ENCODE measurements at regions not wholly inside any gene's neighbourhood (a gene's known extent, or its start where the extent isn't known, plus 50 kb on each side); places are given as distances from the start of the nearest gene placed in this dataset.

- no peak for TF ChIP-seq EZH2 (IDR thresholded peaks at IDR 0.05; ENCODE audit: insufficient read depth, poor library complexity, severe bottlenecking)
- no peak for TF ChIP-seq EZH2phosphoT487 (IDR thresholded peaks at IDR 0.05; ENCODE audit: insufficient read depth, low read depth)
- no peaks in the 10 kb centered on the region for H3F3A ChIP-seq (ENCODE audit: insufficient read depth)
- H3K9me3 ChIP-seq (ENCODE audit: low read depth), result no peaks in the 10 kb centered on the region
- no peak overlapping the region for H3K4me2 ChIP-seq (ENCODE audit: unreplicated experiment)
- H3K9me2 ChIP-seq (ENCODE audit: insufficient read depth), result no peaks in the 10 kb centered on the region
- no peak overlapping the region for H2AFZ ChIP-seq
- no peak for DNase-seq
- H3K9ac ChIP-seq, result no peak overlapping the region
- in situ Hi-C loops (cut with MboI), result no loop called here
- no peaks in the 10 kb centered on the region for H3K27me3 ChIP-seq (replicated peaks; ENCODE audit: insufficient read depth)
- H3K4me1 ChIP-seq (ENCODE audit: insufficient read depth), result no peaks in the 10 kb centered on the region
- 4 to 10% methylated on average over 2 of the region's 2 CpGs for WGBS, 2 experiments (ENCODE audit: low coverage in 1 of 2, low lambda C conversion rate in 2 of 2, missing lambda C conversion rate in 2 of 2)
- H3K79me2 ChIP-seq (ENCODE audit: insufficient read depth), result no peaks in the 10 kb centered on the region
- no peak overlapping the region for H3K4me3 ChIP-seq
- H3K27ac ChIP-seq, result no peak overlapping the region
- no peaks in the 10 kb centered on the region for H3K36me3 ChIP-seq (ENCODE audit: low read depth)
- H4K20me1 ChIP-seq (ENCODE audit: insufficient read depth), result no peaks in the 10 kb centered on the region
Observed at GRCh38 chr20:41951615-41952014, 333.4 kb upstream of the CHD6 start.

DNA sequence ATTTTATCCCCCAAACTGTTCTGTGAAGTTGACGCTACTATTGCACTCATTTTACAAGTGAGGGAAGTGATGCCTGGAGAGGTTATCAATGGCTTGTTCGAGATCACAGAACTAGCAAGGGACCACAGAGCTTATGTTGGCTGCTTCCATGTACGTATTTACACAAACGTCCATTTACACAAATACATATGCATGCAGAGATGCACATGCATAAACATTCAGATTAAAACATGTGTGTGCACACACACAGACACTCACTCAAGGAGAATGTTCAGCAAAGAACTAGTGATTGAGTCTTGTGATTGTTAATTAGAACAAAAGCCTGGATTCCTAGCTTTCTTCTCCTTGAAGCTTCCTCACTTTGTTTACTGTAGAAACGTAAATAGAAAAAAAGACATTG is 321.5 kb upstream of the CHD6 start:
- Histone ChIP-seq H3K9me2 (ENCODE audit: insufficient read depth) (no peaks in the 10 kb centered on the region), H3K27ac (no peak overlapping the region), H3F3A (ENCODE audit: insufficient read depth) (no peaks in the 10 kb centered on the region), H3K9me3 (ENCODE audit: low read depth) (no peaks in the 10 kb centered on the region), H4K20me1 (ENCODE audit: insufficient read depth) (no peaks in the 10 kb centered on the region), H2AFZ (no peak overlapping the region), H3K4me3 (no peak overlapping the region), H3K79me2 (ENCODE audit: insufficient read depth) (no peaks in the 10 kb centered on the region), H3K36me3 (ENCODE audit: low read depth) (no peaks in the 10 kb centered on the region), H3K4me2 (ENCODE audit: unreplicated experiment) (no peak overlapping the region), H3K4me1 (ENCODE audit: insufficient read depth) (no peaks in the 10 kb centered on the region), H3K27me3 (replicated peaks; ENCODE audit: insufficient read depth) (no peaks in the 10 kb centered on the region), H3K9ac (no peak overlapping the region)
- in situ Hi-C loops (cut with MboI), result no loop called here
- WGBS, 2 experiments (ENCODE audit: low coverage in 1 of 2, low lambda C conversion rate in 2 of 2, missing lambda C conversion rate in 2 of 2), result 25% methylated on average over 5 of the region's 5 CpGs
- no peak for TF ChIP-seq EZH2 (IDR thresholded peaks at IDR 0.05; ENCODE audit: insufficient read depth, poor library complexity, severe bottlenecking)
- TF ChIP-seq EZH2phosphoT487 (IDR thresholded peaks at IDR 0.05; ENCODE audit: insufficient read depth, low read depth), result no peak
- DNase-seq, result no peak

DNA sequence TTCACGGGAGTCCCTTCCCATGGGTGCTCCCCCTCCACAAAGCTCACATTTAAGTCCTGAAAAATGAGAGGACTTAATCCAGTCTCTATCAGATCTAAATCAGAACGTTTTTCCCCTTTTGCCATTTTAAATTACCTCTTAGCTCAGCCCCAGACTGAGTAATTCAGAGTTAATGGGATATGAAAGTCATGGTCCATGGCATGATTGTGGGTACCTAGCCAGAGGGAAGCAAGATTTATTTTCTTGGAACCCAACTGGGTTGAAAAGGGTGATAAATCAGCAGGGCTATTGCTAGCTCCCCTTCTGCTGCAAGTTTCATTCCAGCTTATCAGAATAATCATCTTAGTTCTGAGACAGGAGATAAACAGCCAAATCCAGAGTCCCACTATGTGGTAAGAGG is 320.2 kb upstream of the CHD6 start:
- 2 to 5% methylated on average over 2 of the region's 2 CpGs for WGBS, 2 experiments (ENCODE audit: low coverage in 1 of 2, low lambda C conversion rate in 2 of 2, missing lambda C conversion rate in 2 of 2)
- H3K9me2 ChIP-seq (ENCODE audit: insufficient read depth), result no peaks in the 10 kb centered on the region

GRCh38 chr20:41935259-41935791 is 317.1 kb upstream of the CHD6 start:
- H4K20me1 ChIP-seq (ENCODE audit: insufficient read depth), result no peaks in the 10 kb centered on the region

More for the DNA sequence above, 320.2 kb upstream of the CHD6 start:
- Histone ChIP-seq H3K4me3 (no peak overlapping the region), H3F3A (ENCODE audit: insufficient read depth) (no peaks in the 10 kb centered on the region), H3K9me3 (ENCODE audit: low read depth) (no peaks in the 10 kb centered on the region), H3K36me3 (ENCODE audit: low read depth) (no peaks in the 10 kb centered on the region), H4K20me1 (ENCODE audit: insufficient read depth) (no peaks in the 10 kb centered on the region), H3K27me3 (replicated peaks; ENCODE audit: insufficient read depth) (no peaks in the 10 kb centered on the region), H3K79me2 (ENCODE audit: insufficient read depth) (no peaks in the 10 kb centered on the region), H2AFZ (no peak overlapping the region), H3K4me2 (ENCODE audit: unreplicated experiment) (no peak overlapping the region), H3K4me1 (ENCODE audit: insufficient read depth) (no peaks in the 10 kb centered on the region), H3K27ac (no peak overlapping the region), H3K9ac (no peak overlapping the region)
- DNase-seq, result no peak
- in situ Hi-C loops (cut with MboI), result no loop called here
- TF ChIP-seq EZH2 (IDR thresholded peaks at IDR 0.05; ENCODE audit: insufficient read depth, poor library complexity, severe bottlenecking), result no peak
- no peak for TF ChIP-seq EZH2phosphoT487 (IDR thresholded peaks at IDR 0.05; ENCODE audit: insufficient read depth, low read depth)

GRCh38 chr20:41932431-41932830 is 314.3 kb upstream of the CHD6 start:
- no peak overlapping the region for H3K9ac ChIP-seq

More at GRCh38 chr20:41935259-41935791, 317.1 kb upstream of the CHD6 start:
- Histone ChIP-seq H3K9me3 (ENCODE audit: low read depth) (no peaks in the 10 kb centered on the region), H3K9ac (no peak overlapping the region), H3K9me2 (ENCODE audit: insufficient read depth) (no peaks in the 10 kb centered on the region), H3K4me3 (no peak overlapping the region), H3K27me3 (replicated peaks; ENCODE audit: insufficient read depth) (no peaks in the 10 kb centered on the region), H2AFZ (no peak overlapping the region), H3K4me1 (ENCODE audit: insufficient read depth) (no peaks in the 10 kb centered on the region), H3K79me2 (ENCODE audit: insufficient read depth) (no peaks in the 10 kb centered on the region), H3K36me3 (ENCODE audit: low read depth) (no peaks in the 10 kb centered on the region), H3F3A (ENCODE audit: insufficient read depth) (no peaks in the 10 kb centered on the region), H3K4me2 (ENCODE audit: unreplicated experiment) (no peak overlapping the region), H3K27ac (no peak overlapping the region)
- no peak for DNase-seq
- in situ Hi-C loops (cut with MboI), result no loop called here
- 15 to 18% methylated on average over 4 of the region's 4 CpGs for WGBS, 2 experiments (ENCODE audit: low coverage in 1 of 2, low lambda C conversion rate in 2 of 2, missing lambda C conversion rate in 2 of 2)
- TF ChIP-seq EZH2phosphoT487 (IDR thresholded peaks at IDR 0.05; ENCODE audit: insufficient read depth, low read depth) (no peak), EZH2 (IDR thresholded peaks at IDR 0.05; ENCODE audit: insufficient read depth, poor library complexity, severe bottlenecking) (no peak)

More at GRCh38 chr20:41932431-41932830, 314.3 kb upstream of the CHD6 start:
- Histone ChIP-seq H3K9me3 (ENCODE audit: low read depth) (no peaks in the 10 kb centered on the region), H3K36me3 (ENCODE audit: low read depth) (no peaks in the 10 kb centered on the region), H3K27me3 (replicated peaks; ENCODE audit: insufficient read depth) (no peaks in the 10 kb centered on the region), H3F3A (ENCODE audit: insufficient read depth) (no peaks in the 10 kb centered on the region), H3K9me2 (ENCODE audit: insufficient read depth) (no peaks in the 10 kb centered on the region), H2AFZ (no peak overlapping the region), H3K79me2 (ENCODE audit: insufficient read depth) (no peaks in the 10 kb centered on the region), H3K4me1 (ENCODE audit: insufficient read depth) (no peaks in the 10 kb centered on the region), H3K27ac (no peak overlapping the region), H3K4me3 (no peak overlapping the region), H4K20me1 (ENCODE audit: insufficient read depth) (no peaks in the 10 kb centered on the region), H3K4me2 (ENCODE audit: unreplicated experiment) (no peak overlapping the region)
- 30 to 39% methylated on average over 7 of the region's 7 CpGs for WGBS, 2 experiments (ENCODE audit: low coverage in 1 of 2, low lambda C conversion rate in 2 of 2, missing lambda C conversion rate in 2 of 2)
- DNase-seq, result no peak
- TF ChIP-seq EZH2phosphoT487 (IDR thresholded peaks at IDR 0.05; ENCODE audit: insufficient read depth, low read depth) (no peak), EZH2 (IDR thresholded peaks at IDR 0.05; ENCODE audit: insufficient read depth, poor library complexity, severe bottlenecking) (no peak)
- in situ Hi-C loops (cut with MboI), result no loop called here
